ENCODE measurements at regions not wholly inside any gene's neighbourhood (a gene's known extent, or its start where the extent isn't known, plus 50 kb on each side); places are given as distances from the start of the nearest gene placed in this dataset.

- H3K4me3 ChIP-seq (ENCODE audit: low read depth, low read length), result no peak overlapping the region
- TF ChIP-seq, protein P1, sequence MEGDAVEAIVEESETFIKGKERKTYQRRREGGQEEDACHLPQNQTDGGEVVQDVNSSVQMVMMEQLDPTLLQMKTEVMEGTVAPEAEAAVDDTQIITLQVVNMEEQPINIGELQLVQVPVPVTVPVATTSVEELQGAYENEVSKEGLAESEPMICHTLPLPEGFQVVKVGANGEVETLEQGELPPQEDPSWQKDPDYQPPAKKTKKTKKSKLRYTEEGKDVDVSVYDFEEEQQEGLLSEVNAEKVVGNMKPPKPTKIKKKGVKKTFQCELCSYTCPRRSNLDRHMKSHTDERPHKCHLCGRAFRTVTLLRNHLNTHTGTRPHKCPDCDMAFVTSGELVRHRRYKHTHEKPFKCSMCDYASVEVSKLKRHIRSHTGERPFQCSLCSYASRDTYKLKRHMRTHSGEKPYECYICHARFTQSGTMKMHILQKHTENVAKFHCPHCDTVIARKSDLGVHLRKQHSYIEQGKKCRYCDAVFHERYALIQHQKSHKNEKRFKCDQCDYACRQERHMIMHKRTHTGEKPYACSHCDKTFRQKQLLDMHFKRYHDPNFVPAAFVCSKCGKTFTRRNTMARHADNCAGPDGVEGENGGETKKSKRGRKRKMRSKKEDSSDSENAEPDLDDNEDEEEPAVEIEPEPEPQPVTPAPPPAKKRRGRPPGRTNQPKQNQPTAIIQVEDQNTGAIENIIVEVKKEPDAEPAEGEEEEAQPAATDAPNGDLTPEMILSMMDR (IDR thresholded peaks at IDR 0.05; ENCODE audit: insufficient read depth, low read depth, low read length), result no peak
- DNase-seq (ENCODE audit: low read depth), result no peak
Observed at GRCh38 chr18:61720496-61720895, 172.3 kb downstream of the RNF152 start.

DNA sequence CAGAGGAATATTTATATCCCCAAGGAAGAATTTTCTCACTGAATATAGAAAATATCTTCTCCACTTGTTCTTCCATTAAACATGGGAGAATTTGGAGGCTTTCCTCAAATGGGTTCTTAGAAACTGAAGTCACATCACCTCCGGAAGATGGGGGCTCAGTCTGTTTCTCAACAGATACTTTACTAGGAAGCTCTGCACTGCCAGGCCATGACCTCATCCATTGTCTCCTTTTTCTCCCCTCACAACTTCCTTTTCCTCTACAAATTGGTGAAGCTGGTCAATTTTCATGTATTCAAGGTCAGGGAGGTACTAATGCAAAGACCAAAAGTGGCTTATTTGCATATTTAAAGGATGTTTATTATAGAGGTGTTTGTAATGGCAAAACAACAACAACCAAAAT is 173.1 kb downstream of the RNF152 start:
- TF ChIP-seq, protein P1 (IDR thresholded peaks at IDR 0.05; ENCODE audit: insufficient read depth, low read depth, low read length), result no peak
- no peak for DNase-seq (ENCODE audit: low read depth)
- no peak overlapping the region for H3K4me3 ChIP-seq (ENCODE audit: low read depth, low read length)

GRCh38 chr18:61718944-61719343 is 173.9 kb downstream of the RNF152 start:
- TF ChIP-seq, protein P1 (IDR thresholded peaks at IDR 0.05; ENCODE audit: insufficient read depth, low read depth, low read length), result no peak
- H3K4me3 ChIP-seq (ENCODE audit: low read depth, low read length), result no peak overlapping the region
- no peak for DNase-seq (ENCODE audit: low read depth)

DNA sequence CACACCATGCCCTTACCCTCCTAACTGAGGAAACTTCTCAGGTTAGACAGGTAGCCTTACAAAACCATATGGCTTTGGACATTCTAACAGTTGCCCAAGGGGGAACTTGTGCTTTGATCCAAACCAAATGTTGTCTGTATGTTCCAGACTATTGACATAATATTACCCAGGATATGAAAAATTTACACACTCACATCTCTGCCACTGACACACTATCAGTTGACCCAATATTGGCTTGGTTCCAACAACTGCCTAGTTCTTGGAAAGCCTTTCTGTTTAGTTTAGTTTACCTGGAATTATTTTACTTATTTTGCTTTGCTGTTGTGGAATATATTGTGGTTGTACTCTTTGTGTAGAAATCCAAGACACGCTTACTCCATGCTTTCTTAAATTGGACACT is 178.4 kb downstream of the RNF152 start:
- H3K4me3 ChIP-seq (ENCODE audit: low read depth, low read length), result no peak overlapping the region
- DNase-seq (ENCODE audit: low read depth), result no peak
- TF ChIP-seq, protein P1 (IDR thresholded peaks at IDR 0.05; ENCODE audit: insufficient read depth, low read depth, low read length), result no peak

DNA sequence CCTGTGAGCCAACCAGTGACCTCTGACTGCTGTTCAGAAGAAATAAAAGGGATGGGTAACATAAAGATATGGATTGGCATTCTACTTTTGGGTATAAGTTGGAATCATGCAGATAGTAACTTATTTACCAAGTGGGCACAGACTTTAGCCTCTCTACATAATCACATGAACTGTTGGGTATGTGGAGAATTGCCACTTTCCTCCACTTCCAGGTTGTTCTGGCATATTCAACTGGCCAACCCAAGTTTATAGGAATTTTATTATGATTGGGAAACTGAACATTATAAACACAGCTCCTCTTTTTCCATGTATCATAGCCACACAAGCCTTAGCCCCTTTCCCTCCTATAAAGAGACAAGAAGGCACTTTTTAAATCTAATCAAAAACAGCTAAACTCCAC is 179.3 kb downstream of the RNF152 start:
- DNase-seq (ENCODE audit: low read depth), result no peak
- no peak overlapping the region for H3K4me3 ChIP-seq (ENCODE audit: low read depth, low read length)
- TF ChIP-seq, protein P1 (IDR thresholded peaks at IDR 0.05; ENCODE audit: insufficient read depth, low read depth, low read length), result no peak

GRCh38 chr18:61710082-61710620 is 182.7 kb downstream of the RNF152 start:
- no peak overlapping the region for H3K4me3 ChIP-seq (ENCODE audit: low read depth, low read length)
- DNase-seq (ENCODE audit: low read depth), result no peak
- TF ChIP-seq, protein P1 (IDR thresholded peaks at IDR 0.05; ENCODE audit: insufficient read depth, low read depth, low read length), result no peak

DNA sequence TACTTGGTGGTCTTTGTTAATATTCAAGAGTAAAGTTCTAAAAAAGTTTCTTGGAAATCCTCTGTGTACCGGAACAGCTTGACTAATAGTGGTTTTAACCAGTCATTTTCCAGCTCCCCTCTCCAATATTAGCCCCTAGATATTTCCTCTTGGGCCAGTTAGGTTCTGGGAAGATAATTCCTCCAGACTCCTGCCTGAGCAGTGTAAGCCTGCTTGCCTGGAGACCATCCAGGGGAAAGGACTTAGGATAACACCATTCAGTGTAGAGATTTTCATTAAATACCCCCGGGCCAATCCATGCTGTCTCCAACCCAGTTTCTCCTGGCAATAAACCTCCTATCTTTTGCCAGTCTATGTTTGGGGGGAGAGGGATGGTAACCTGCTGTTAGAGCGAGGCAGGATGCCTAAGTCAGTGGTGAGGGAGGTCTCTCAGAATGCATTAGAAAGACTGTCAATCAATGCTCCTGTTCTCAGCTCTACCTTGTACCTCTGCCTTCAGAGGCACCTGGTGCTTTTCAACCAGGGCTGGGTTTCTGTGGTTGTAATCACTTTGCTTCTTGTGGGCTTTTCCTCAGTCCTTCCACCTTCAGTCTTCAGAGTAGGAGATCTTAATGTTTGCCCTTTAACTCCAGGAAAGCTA is 186.4 kb downstream of the RNF152 start:
- H3K4me3 ChIP-seq (ENCODE audit: low read depth, low read length), result no peak overlapping the region
- DNase-seq (ENCODE audit: low read depth), result no peak
- TF ChIP-seq, protein P1 (IDR thresholded peaks at IDR 0.05; ENCODE audit: insufficient read depth, low read depth, low read length), result no peak
